ENCODE measurements at regions not wholly inside any gene's neighbourhood (a gene's known extent, or its start where the extent isn't known, plus 50 kb on each side); places are given as distances from the start of the nearest gene placed in this dataset.
A peak's percentile ranks its signal among the peaks of the same experiment; 100 is the strongest.

- ChIA-PET POLR2A (no interaction called here), CTCF (no interaction called here)
- ATAC-seq (no peak), DNase-seq (no peak)
- H3K36me3 Mint-ChIP-seq (ENCODE audit: low read depth), result peaks cover 3% of the 10 kb centered on the region
- H3K27ac Mint-ChIP-seq, result no peak overlapping the region
- H3K27me3 Mint-ChIP-seq (ENCODE audit: low read depth), result no peaks in the 10 kb centered on the region
- H3K4me1 Mint-ChIP-seq (ENCODE audit: low read depth), result peaks cover 22% of the 10 kb centered on the region
- H3K4me3 Mint-ChIP-seq, result no peak overlapping the region
- peaks cover 4% of the 10 kb centered on the region for H3K9me3 Mint-ChIP-seq (ENCODE audit: insufficient read depth)
These were observed 259.9 kb downstream of the FOXO1 start for GRCh38 chr13:40406405-40407120.

- Mint-ChIP-seq H3K4me3 (no peak overlapping the region), H3K27me3 (ENCODE audit: low read depth) (no peaks in the 10 kb centered on the region), H3K4me1 (ENCODE audit: low read depth) (peaks cover 13% of the 10 kb centered on the region), H3K36me3 (ENCODE audit: low read depth) (peaks cover 3% of the 10 kb centered on the region), H3K9me3 (ENCODE audit: insufficient read depth) (peaks cover 4% of the 10 kb centered on the region), H3K27ac (no peak overlapping the region)
- POLR2A ChIA-PET, result no interaction called here
- ATAC-seq, result no peak
- DNase-seq, result no peak
- CTCF ChIA-PET, result interaction anchor here (0.6 kb wide), 1 partner anchor 483 kb away, joined by 3 read pairs; no protein-coding TSS in a partner anchor
These were observed 258.9 kb downstream of the FOXO1 start for GRCh38 chr13:40407567-40407966.

DNA sequence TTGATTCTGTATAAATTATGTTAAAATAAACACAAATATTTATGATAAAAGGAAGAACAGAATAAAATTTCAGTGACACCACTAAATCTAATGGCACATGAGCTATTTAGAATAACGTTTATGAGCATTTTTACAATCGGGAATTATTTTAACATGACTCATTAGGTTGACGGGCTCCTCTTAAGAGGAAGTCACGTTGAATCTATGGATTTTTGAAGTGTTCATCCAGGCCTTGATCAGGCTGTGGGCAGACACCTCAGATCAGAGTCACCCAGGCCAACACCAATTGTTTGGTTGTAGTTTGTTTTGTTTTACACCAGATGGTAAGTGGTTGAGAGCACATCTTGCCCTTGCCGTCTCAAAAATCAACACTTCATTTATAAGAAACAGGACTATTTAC, 257.8 kb downstream of the FOXO1 start:
- Mint-ChIP-seq H3K27me3 (ENCODE audit: low read depth) (no peaks in the 10 kb centered on the region), H3K36me3 (ENCODE audit: low read depth) (peaks cover 3% of the 10 kb centered on the region), H3K4me3 (no peak overlapping the region), H3K9me3 (ENCODE audit: insufficient read depth) (peaks cover 4% of the 10 kb centered on the region), H3K27ac (no peak overlapping the region), H3K4me1 (ENCODE audit: low read depth) (peaks cover 4% of the 10 kb centered on the region)
- DNase-seq, result no peak
- ATAC-seq, result no peak
- ChIA-PET POLR2A (no interaction called here), CTCF (no interaction called here)

DNA sequence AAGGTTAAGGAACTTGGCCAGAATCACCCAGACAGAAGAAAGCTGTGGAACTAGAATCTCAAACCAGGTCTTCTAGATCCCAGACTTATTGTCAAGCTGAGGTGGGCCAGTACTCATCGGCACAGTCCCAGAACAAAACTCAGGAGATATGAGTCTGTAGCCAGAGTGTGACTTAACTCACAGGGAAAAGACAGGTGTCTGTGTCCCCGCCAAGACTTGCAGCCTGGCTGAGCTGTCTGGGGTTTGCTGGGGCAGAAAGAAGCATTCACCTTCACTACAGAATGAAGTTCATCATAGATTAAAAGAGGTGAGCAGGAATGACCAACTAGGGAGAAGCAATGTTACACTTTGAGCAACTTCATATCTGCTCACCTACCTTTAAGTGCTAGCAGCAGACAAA, 257.2 kb downstream of the FOXO1 start:
- Mint-ChIP-seq H3K9me3 (ENCODE audit: insufficient read depth) (peaks cover 4% of the 10 kb centered on the region), H3K4me1 (ENCODE audit: low read depth) (no peaks in the 10 kb centered on the region), H3K27me3 (ENCODE audit: low read depth) (no peaks in the 10 kb centered on the region), H3K36me3 (ENCODE audit: low read depth) (peaks cover 3% of the 10 kb centered on the region), H3K27ac (no peak overlapping the region), H3K4me3 (no peak overlapping the region)
- DNase-seq (no peak), ATAC-seq (no peak)
- ChIA-PET CTCF (no interaction called here), POLR2A (no interaction called here)

DNA sequence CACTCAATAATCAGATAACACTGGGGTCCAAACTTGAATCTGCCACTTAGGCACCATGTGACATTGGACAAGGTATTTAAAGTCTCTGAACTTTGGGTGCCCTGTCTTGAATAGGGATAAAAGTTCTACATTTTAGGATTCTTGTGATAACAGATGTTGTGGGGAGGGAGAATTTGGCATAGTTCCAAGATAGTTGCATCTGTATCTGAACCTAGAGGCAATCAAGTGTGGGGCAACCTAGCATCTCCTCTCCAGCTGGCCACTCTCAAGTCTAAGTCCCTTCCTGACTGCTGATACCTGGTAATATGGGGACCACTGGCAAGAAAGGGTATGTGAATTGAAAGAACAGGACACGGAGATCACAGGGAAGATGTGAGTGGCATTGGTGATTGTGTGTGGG, 256.1 kb downstream of the FOXO1 start:
- Mint-ChIP-seq H3K36me3 (ENCODE audit: low read depth) (peaks cover 3% of the 10 kb centered on the region), H3K4me1 (ENCODE audit: low read depth) (no peaks in the 10 kb centered on the region), H3K27ac (no peak overlapping the region), H3K27me3 (ENCODE audit: low read depth) (no peaks in the 10 kb centered on the region), H3K4me3 (no peak overlapping the region), H3K9me3 (ENCODE audit: insufficient read depth) (peaks cover 4% of the 10 kb centered on the region)
- no peak for ATAC-seq
- CTCF ChIA-PET, result interaction anchor here (1.1 kb wide), 1 partner anchor 220 kb away, joined by 3 read pairs; no protein-coding TSS in a partner anchor
- no peak for DNase-seq
- POLR2A ChIA-PET, result no interaction called here

GRCh38 chr13:40420160-40420740, 246.2 kb downstream of the FOXO1 start:
- Mint-ChIP-seq H3K27ac (no peak overlapping the region), H3K36me3 (ENCODE audit: low read depth) (peaks cover 7% of the 10 kb centered on the region), H3K4me1 (ENCODE audit: low read depth) (peaks cover 11% of the 10 kb centered on the region), H3K27me3 (ENCODE audit: low read depth) (no peaks in the 10 kb centered on the region), H3K9me3 (ENCODE audit: insufficient read depth) (peaks cover 3% of the 10 kb centered on the region), H3K4me3 (no peak overlapping the region)
- DNase-seq (no peak), ATAC-seq (no peak)
- ChIA-PET CTCF (interaction anchor here (0.8 kb wide), 1 partner anchor 97 kb away, joined by 3 read pairs; no protein-coding TSS in a partner anchor), POLR2A (interaction anchor here (0.7 kb wide), 1 partner anchor 31 kb away, joined by 4 read pairs; no protein-coding TSS in a partner anchor)

DNA sequence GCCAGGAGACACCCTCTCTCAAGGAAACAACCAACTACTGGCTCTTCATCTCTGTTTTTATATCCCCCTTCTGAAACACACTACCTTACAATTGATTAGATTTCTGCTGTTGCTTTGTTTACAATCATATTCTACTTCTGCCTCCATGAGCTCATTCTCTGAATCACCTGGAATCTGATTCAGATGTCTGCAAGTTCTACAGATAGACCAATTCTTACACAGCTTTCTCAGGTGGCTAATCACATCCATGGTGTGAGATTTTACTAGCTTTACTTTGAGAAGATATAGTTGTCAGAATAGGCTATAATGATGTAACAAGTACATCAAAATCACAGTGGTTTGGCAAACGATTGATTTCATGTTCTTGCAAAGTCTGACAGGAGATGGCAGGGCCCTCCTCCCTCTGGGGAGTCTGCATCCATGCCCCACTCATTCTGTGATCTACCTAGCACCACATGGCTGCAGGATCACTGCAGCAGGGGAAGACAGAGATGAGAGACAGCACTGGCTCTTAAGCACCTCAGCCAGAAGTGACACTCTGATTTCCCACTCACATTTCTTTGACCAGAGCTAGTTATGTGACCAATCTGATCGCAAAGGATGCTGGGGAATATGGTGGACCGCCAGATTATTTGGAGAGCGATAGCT, 243.7 kb downstream of the FOXO1 start:
- Mint-ChIP-seq H3K4me1 (ENCODE audit: low read depth) (peaks cover 11% of the 10 kb centered on the region), H3K4me3 (no peak overlapping the region), H3K9me3 (ENCODE audit: insufficient read depth) (peaks cover 3% of the 10 kb centered on the region), H3K27ac (no peak overlapping the region), H3K36me3 (ENCODE audit: low read depth) (peaks cover 3% of the 10 kb centered on the region), H3K27me3 (ENCODE audit: low read depth) (no peaks in the 10 kb centered on the region)
- no peak for DNase-seq
- ChIA-PET POLR2A (interaction anchor here (1.0 kb wide), 1 partner anchor 34 kb away, joined by 3 read pairs; no protein-coding TSS in a partner anchor), CTCF (interaction anchor here (1.3 to 1.5 kb wide), 2 partner anchors 9 to 12 kb away, joined by 4 to 8 read pairs; no protein-coding TSS in a partner anchor)
- ATAC-seq, result no peak

- POLR2A ChIA-PET, result no interaction called here
- CTCF ChIA-PET, result interaction anchor here (1.0 kb wide), 1 partner anchor 651 kb away, joined by 3 read pairs; no protein-coding TSS in a partner anchor
- no peaks in the 10 kb centered on the region for H3K36me3 Mint-ChIP-seq (ENCODE audit: low read depth)
- peak; percentile 14 for DNase-seq
- peaks cover 20% of the 10 kb centered on the region for H3K4me1 Mint-ChIP-seq (ENCODE audit: low read depth)
- no peak overlapping the region for H3K4me3 Mint-ChIP-seq
- no peaks in the 10 kb centered on the region for H3K27me3 Mint-ChIP-seq (ENCODE audit: low read depth)
- no peak for ATAC-seq
- no peaks in the 10 kb centered on the region for H3K9me3 Mint-ChIP-seq (ENCODE audit: insufficient read depth)
- H3K27ac Mint-ChIP-seq, result no peak overlapping the region
These were observed 238.1 kb downstream of the FOXO1 start for GRCh38 chr13:40428354-40428753.

GRCh38 chr13:40429706-40430545, 236.5 kb downstream of the FOXO1 start:
- Mint-ChIP-seq H3K36me3 (ENCODE audit: low read depth) (peaks cover 6% of the 10 kb centered on the region), H3K27me3 (ENCODE audit: low read depth) (no peaks in the 10 kb centered on the region), H3K4me3 (no peak overlapping the region), H3K9me3 (ENCODE audit: insufficient read depth) (no peaks in the 10 kb centered on the region), H3K27ac (no peak overlapping the region), H3K4me1 (ENCODE audit: low read depth) (peaks cover 33% of the 10 kb centered on the region)
- DNase-seq, result peak; percentile 7
- CTCF ChIA-PET, result interaction anchor here (0.7 kb wide), 1 partner anchor 55 kb away, joined by 3 read pairs; no protein-coding TSS in a partner anchor
- no peak for ATAC-seq
- POLR2A ChIA-PET, result no interaction called here

DNA sequence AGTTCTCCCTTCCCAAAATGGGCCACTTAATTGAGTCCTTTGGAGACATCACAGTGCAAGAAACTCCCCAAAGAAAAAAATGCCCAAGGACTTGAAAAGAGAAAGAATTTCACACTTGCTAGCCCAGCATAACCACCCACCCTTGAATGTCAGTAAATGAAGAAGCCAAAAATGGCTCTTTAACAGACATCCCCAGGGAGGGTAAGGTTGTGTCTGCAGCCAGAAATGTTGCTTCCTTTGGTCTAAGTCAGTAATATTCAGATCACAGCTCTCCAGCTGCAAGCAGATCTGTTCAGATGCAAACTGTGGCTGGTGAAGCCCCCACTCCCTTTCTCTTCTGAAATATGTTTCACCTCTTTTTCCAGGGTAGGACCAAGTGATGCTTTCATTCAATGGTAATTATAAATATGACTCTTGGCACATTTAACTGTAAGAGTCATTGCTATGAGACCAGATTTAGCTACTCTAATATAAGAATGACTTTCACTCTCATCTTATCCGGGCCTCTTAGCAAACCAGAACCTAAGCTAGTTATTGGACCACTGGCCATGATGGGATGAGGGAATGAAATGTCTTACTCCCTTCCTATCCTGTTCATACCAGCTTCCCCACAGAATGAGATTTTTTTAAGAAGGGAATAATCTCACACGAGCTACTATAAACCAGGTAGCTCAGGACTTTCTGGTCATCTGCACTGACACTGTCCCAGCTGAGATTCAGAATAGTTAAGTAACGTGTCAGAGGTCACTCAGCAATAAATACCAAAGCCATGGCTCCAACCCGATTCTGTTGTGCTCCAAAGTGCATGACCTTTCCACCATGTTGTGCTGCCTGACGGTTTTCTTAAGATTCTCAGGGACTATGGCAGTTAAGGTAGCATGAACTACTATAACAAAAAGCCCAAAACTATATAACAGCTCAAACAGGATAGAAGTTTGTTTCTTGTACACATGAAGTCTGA, 234.1 kb downstream of the FOXO1 start:
- no peaks in the 10 kb centered on the region for H3K9me3 Mint-ChIP-seq (ENCODE audit: insufficient read depth)
- no peak for DNase-seq
- no peaks in the 10 kb centered on the region for H3K27me3 Mint-ChIP-seq (ENCODE audit: low read depth)
- no peak for ATAC-seq
- H3K27ac Mint-ChIP-seq, result no peak overlapping the region
- H3K4me3 Mint-ChIP-seq, result no peak overlapping the region
- H3K4me1 Mint-ChIP-seq (ENCODE audit: low read depth), result peaks cover 43% of the 10 kb centered on the region
- CTCF ChIA-PET, result interaction anchor here (0.8 to 1.6 kb wide), 4 partner anchors 11 to 250 kb away, joined by 3 to 4 read pairs (median 4); no protein-coding TSS in a partner anchor
- POLR2A ChIA-PET, result interaction anchor here (0.5 kb wide), 1 partner anchor 238 kb away, joined by 3 read pairs; no protein-coding TSS in a partner anchor
- H3K36me3 Mint-ChIP-seq (ENCODE audit: low read depth), result peaks cover 8% of the 10 kb centered on the region
